Epithelial cell of proximal tubule (primary cell): ENCODE measurements at regions not wholly inside any gene's neighbourhood (a gene's known extent, or its start where the extent isn't known, plus 50 kb on each side); places are given as distances from the start of the nearest gene placed in this dataset.

ENCODE experiments used
- DNase-seq: peaks from one replicate; pipeline ENCODE4 v3.0.0-alpha.2; 2011; ENCODE audit warnings: low read depth
- H3K4me3 ChIP-seq: 2 replicates; pipeline ENCODE4 v1.5.1; 2011; ENCODE audit warnings: low read depth, mild to moderate bottlenecking, low read length
- TF ChIP-seq, protein P1 (sequence below): conservative IDR thresholded peaks from 2 replicates; pipeline ENCODE4 v1.5.1; 2012; ENCODE audit warnings: low read depth, mild to moderate bottlenecking, low read length

GRCh38 chr6:156316583-156317125 is 460.5 kb upstream of the ARID1B start:
- no peak for DNase-seq
- no peak overlapping the region for H3K4me3 ChIP-seq
- TF ChIP-seq, protein P1, sequence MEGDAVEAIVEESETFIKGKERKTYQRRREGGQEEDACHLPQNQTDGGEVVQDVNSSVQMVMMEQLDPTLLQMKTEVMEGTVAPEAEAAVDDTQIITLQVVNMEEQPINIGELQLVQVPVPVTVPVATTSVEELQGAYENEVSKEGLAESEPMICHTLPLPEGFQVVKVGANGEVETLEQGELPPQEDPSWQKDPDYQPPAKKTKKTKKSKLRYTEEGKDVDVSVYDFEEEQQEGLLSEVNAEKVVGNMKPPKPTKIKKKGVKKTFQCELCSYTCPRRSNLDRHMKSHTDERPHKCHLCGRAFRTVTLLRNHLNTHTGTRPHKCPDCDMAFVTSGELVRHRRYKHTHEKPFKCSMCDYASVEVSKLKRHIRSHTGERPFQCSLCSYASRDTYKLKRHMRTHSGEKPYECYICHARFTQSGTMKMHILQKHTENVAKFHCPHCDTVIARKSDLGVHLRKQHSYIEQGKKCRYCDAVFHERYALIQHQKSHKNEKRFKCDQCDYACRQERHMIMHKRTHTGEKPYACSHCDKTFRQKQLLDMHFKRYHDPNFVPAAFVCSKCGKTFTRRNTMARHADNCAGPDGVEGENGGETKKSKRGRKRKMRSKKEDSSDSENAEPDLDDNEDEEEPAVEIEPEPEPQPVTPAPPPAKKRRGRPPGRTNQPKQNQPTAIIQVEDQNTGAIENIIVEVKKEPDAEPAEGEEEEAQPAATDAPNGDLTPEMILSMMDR: no peak

DNA sequence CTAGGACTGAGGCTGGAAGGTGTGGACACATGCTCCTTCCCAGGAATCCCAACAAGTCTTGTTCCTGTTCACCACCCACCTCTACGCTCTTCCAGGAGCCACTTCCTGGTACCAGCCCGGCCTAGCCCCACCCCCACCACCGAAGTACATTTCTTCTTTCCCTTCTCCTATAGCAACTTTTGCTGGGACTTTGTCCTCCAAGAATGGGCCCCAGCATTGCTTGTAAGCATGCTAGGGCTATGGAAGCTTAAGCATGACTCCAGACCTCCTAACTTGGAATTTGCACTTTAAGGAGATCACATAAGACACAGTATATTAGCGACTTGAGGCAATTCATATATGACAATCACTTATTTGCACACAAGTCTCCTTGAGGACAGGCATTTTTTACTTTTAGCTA is 462.0 kb upstream of the ARID1B start:
- no peak for DNase-seq
- TF ChIP-seq, protein P1: no peak
- no peak overlapping the region for H3K4me3 ChIP-seq

GRCh38 chr6:156313037-156313436 is 464.1 kb upstream of the ARID1B start:
- DNase-seq: no peak
- TF ChIP-seq, protein P1: no peak
- no peak overlapping the region for H3K4me3 ChIP-seq

GRCh38 chr6:156311291-156311690 is 465.9 kb upstream of the ARID1B start:
- H3K4me3 ChIP-seq: no peak overlapping the region
- no peak for DNase-seq
- TF ChIP-seq, protein P1: no peak

- TF ChIP-seq, protein P1: no peak
- H3K4me3 ChIP-seq: no peak overlapping the region
Measured at GRCh38 chr6:156310701-156311100, 466.5 kb upstream of the ARID1B start.

DNA sequence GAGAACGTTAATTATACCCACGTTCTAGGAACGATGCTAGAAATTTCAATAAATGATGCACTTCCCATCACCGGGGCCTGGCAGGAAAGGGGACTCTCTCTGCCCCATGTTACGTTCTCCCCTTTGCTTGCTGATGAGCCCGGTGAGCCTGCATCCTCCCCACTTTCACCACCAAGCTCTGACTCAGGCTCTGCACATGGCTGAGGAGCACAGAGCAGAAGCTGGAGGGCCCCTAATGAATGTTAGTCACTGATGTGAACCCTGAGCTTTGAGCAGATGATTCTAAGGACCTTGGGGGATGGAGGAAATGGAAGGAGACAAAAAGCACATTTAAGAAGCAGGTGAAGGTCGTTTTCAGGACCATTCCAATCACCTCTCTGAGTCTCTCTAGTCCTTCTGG is 468.2 kb upstream of the ARID1B start:
- TF ChIP-seq, protein P1: no peak
- no peak overlapping the region for H3K4me3 ChIP-seq
- no peak for DNase-seq

More at GRCh38 chr6:156310701-156311100, 466.5 kb upstream of the ARID1B start:
- DNase-seq: no peak

DNA sequence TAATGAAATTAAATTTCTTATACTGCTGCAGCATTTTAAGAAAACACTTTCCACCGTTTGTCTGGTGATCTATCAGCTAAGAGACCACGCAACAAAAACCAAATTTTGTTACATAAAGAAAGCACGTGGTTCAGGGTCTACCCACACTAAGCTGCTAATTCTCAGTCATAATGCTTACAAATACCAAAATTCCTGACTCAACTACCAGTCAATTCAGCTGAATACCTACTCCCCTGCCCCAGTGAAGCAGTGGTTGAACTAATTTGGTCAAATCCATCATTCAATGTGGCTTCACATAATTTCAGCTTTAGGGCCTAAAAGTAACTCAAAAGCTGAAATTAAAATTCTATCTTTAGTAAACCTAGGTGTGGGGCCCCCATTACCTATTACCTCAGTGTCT is 468.6 kb upstream of the ARID1B start:
- no peak overlapping the region for H3K4me3 ChIP-seq

More for the DNA sequence above, 468.6 kb upstream of the ARID1B start:
- TF ChIP-seq, protein P1: no peak
- no peak for DNase-seq
